SK-N-SH (cell line): ENCODE measurements at regions not wholly inside any gene's neighbourhood (a gene's known extent, or its start where the extent isn't known, plus 50 kb on each side); places are given as distances from the start of the nearest gene placed in this dataset.

ENCODE experiments used
- CHD2 ChIP-seq: fragments of 150-350 bp; IDR thresholded peaks from 2 replicates; pipeline ENCODE4 v1.6.1; 2018; ENCODE audit warnings: low read length; ENCODE audit not compliant: partially characterized antibody
- CTCF ChIP-seq: fragments of 200-600 bp; sonication (generic); IDR thresholded peaks from 2 replicates; pipeline ENCODE4 v1.6.1; 2017; ENCODE audit warnings: antibody characterized with exemption, mild to moderate bottlenecking, moderate library complexity
- EP300 ChIP-seq, 2 experiments: IDR thresholded peaks; 2 replicates each; pipeline versions ENCODE4 v1.4.0 to v1.6.1; 2012; ENCODE audit warnings: borderline replicate concordance in 1 of 2, low read depth in 1 of 2, low read length in 1 of 2
- MXI1 ChIP-seq: IDR thresholded peaks from 2 replicates; pipeline ENCODE4 v1.6.1; 2012; ENCODE audit warnings: mild to moderate bottlenecking, low read depth, low read length, improper control_type of control experiment
- POLR2AphosphoS5 ChIP-seq: IDR thresholded peaks from 2 replicates; pipeline ENCODE4 v1.6.1; 2012; ENCODE audit warnings: low read depth, low read length
- RAD21 ChIP-seq: IDR thresholded peaks from 2 replicates; pipeline ENCODE4 v1.6.1; 2012; ENCODE audit warnings: mild to moderate bottlenecking, low read length
- RXRA ChIP-seq: IDR thresholded peaks from 2 replicates; pipeline ENCODE4 v1.4.0; 2012; ENCODE audit warnings: low read depth, mild to moderate bottlenecking, borderline replicate concordance
- TAF1 ChIP-seq: IDR thresholded peaks from 2 replicates; pipeline ENCODE4 v1.6.1; 2012; ENCODE audit warnings: low read depth, mild to moderate bottlenecking, low read length, moderate library complexity, borderline replicate concordance
- TCF12 ChIP-seq: IDR thresholded peaks from 2 replicates; pipeline ENCODE4 v1.4.0; 2012
- YY1 ChIP-seq: IDR thresholded peaks from 2 replicates; pipeline ENCODE4 v1.4.0; 2012; ENCODE audit warnings: low read depth, mild to moderate bottlenecking

GRCh38 chr2:226477221-226478108, 322.2 kb downstream of the IRS1 start:
- TF ChIP-seq CTCF (no peak), TAF1 (no peak), POLR2AphosphoS5 (no peak), MXI1 (no peak), RXRA (no peak), YY1 (no peak), RAD21 (no peak), EP300 (IDR thresholded peaks at IDR 0.05; ENCODE audit: borderline replicate concordance in 1 of 2, low read depth in 1 of 2, low read length in 1 of 2) (no peak), TCF12 (no peak), CHD2 (no peak)
